GM12864 (cell line): ENCODE measurements at regions not wholly inside any gene's neighbourhood (a gene's known extent, or its start where the extent isn't known, plus 50 kb on each side); places are given as distances from the start of the nearest gene placed in this dataset.

Experiments
- DNase-seq: peaks from one replicate; pipeline ENCODE4 v3.0.0-alpha.2; 2011; ENCODE audit warnings: low read depth
- H3K4me3 ChIP-seq: 2 replicates; pipeline ENCODE4 v1.5.1; 2011; ENCODE audit warnings: mild to moderate bottlenecking, low read depth, low read length, control low read depth
- CTCF ChIP-seq: IDR thresholded peaks from 2 replicates; pipeline ENCODE4 v1.5.1; 2011; ENCODE audit warnings: low read depth, mild to moderate bottlenecking, moderate library complexity, low read length, control low read depth, inconsistent platforms; ENCODE audit errors: missing control alignments

- no peak for TF ChIP-seq CTCF
- no peak for DNase-seq
- H3K4me3 ChIP-seq: no peak overlapping the region
These were observed 273.2 kb downstream of the ENC1 start for GRCh38 chr5:74367241-74367733.

GRCh38 chr5:74365723-74366122 lies 274.8 kb downstream of the ENC1 start:
- no peak for DNase-seq
- no peak overlapping the region for H3K4me3 ChIP-seq
- no peak for TF ChIP-seq CTCF

GRCh38 chr5:74364507-74364906 lies 276.0 kb downstream of the ENC1 start:
- no peak overlapping the region for H3K4me3 ChIP-seq
- DNase-seq: no peak
- TF ChIP-seq CTCF: no peak

GRCh38 chr5:74363603-74364205 lies 276.8 kb downstream of the ENC1 start:
- no peak overlapping the region for H3K4me3 ChIP-seq
- TF ChIP-seq CTCF: no peak
- no peak for DNase-seq

- H3K4me3 ChIP-seq: no peak overlapping the region
- no peak for TF ChIP-seq CTCF
- no peak for DNase-seq
These were observed 278.8 kb downstream of the ENC1 start for GRCh38 chr5:74361406-74362358.

- TF ChIP-seq CTCF: no peak
- no peak for DNase-seq
- H3K4me3 ChIP-seq: no peak overlapping the region
These were observed 279.9 kb downstream of the ENC1 start for GRCh38 chr5:74360535-74361210.
